ENCODE measurements at regions not wholly inside any gene's neighbourhood (a gene's known extent, or its start where the extent isn't known, plus 50 kb on each side); places are given as distances from the start of the nearest gene placed in this dataset.

- DNase-seq, result no peak
- no peaks in the 10 kb centered on the region for H3K4me1 Mint-ChIP-seq (ENCODE audit: low read depth)
- intact Hi-C loops (cut with micrococcal nuclease), result no loop called here
- CTCF ChIA-PET, result interaction anchor here (1.0 to 4.4 kb wide), 2 partner anchors 10 to 11 kb away, joined by 4 to 24 read pairs; no protein-coding TSS in a partner anchor
- POLR2A ChIA-PET, result no interaction called here
- H3K4me3 Mint-ChIP-seq, result no peak overlapping the region
- peaks cover 4% of the 10 kb centered on the region for H3K27me3 Mint-ChIP-seq
- no peaks in the 10 kb centered on the region for H3K9me3 Mint-ChIP-seq
- no peaks in the 10 kb centered on the region for H3K36me3 Mint-ChIP-seq
- H3K27ac Mint-ChIP-seq, result no peak overlapping the region
Observed at GRCh38 chr2:205937211-205937610, 148.8 kb downstream of the INO80D start.

DNA sequence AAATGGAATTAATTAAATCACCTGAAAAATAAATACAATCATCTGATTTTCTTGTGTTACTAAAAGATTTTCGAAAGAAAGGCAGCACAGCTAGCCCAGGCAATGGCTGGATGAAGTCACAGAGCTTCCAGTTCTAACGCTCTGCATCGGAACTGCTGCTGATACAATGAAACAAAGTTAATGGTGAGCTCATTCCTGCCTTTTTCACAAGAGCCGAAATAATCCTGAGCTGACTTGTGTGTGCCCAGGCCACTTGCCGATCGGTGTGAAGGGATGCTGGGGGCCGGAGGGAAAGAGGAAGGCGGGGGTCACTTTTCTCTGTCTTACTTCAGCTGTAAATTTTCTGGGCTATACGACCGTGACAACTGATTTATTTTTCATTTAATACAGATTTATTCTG, 149.5 kb downstream of the INO80D start:
- POLR2A ChIA-PET, result no interaction called here
- Mint-ChIP-seq H3K36me3 (no peaks in the 10 kb centered on the region), H3K4me1 (ENCODE audit: low read depth) (no peaks in the 10 kb centered on the region), H3K9me3 (no peaks in the 10 kb centered on the region), H3K4me3 (no peak overlapping the region), H3K27ac (no peak overlapping the region), H3K27me3 (peaks cover 4% of the 10 kb centered on the region)
- CTCF ChIA-PET, result interaction anchor here (0.7 to 4.4 kb wide), 2 partner anchors 10 to 12 kb away, joined by 3 to 24 read pairs; no protein-coding TSS in a partner anchor
- no peak for DNase-seq
- intact Hi-C loops (cut with micrococcal nuclease), result no loop called here

GRCh38 chr2:205934443-205934842, 151.5 kb downstream of the INO80D start:
- intact Hi-C loops (cut with micrococcal nuclease), result no loop called here
- no peak overlapping the region for H3K4me3 Mint-ChIP-seq
- POLR2A ChIA-PET, result no interaction called here
- no peak overlapping the region for H3K27ac Mint-ChIP-seq
- peaks cover 12% of the 10 kb centered on the region for H3K27me3 Mint-ChIP-seq
- H3K4me1 Mint-ChIP-seq (ENCODE audit: low read depth), result no peaks in the 10 kb centered on the region
- no peak for DNase-seq
- no peaks in the 10 kb centered on the region for H3K9me3 Mint-ChIP-seq
- CTCF ChIA-PET, result interaction anchor here (1.1 to 4.4 kb wide), 2 partner anchors 8 to 13 kb away, joined by 5 to 24 read pairs; no protein-coding TSS in a partner anchor
- H3K36me3 Mint-ChIP-seq, result no peaks in the 10 kb centered on the region

- intact Hi-C loops (cut with micrococcal nuclease), result no loop called here
- Mint-ChIP-seq H3K27ac (no peak overlapping the region), H3K27me3 (peaks cover 20% of the 10 kb centered on the region), H3K4me1 (ENCODE audit: low read depth) (no peaks in the 10 kb centered on the region), H3K4me3 (no peak overlapping the region), H3K36me3 (no peaks in the 10 kb centered on the region), H3K9me3 (no peaks in the 10 kb centered on the region)
- POLR2A ChIA-PET, result no interaction called here
- CTCF ChIA-PET, result no interaction called here
- DNase-seq, result no peak
Observed at GRCh38 chr2:205932861-205933260, 153.1 kb downstream of the INO80D start.

DNA sequence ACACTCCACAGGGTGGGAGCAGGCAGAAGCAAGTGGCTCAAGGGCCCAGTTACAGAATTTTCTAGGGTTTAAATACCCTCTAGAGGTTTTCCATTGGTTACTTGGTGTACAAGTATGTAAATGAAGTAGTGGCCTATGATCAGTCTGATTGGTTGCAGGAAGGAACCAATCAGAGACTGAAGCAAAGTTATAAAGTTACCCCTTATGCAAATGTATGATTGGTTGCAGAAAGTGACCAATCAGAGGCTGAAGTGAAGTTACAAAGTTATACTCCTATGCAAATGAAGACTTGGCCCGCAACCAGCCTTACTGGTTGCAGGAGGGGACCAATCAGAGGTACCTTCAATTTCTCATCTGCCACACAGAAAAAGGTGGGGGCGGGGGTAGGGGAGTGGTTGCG, 154.6 kb downstream of the INO80D start:
- Mint-ChIP-seq H3K36me3 (no peaks in the 10 kb centered on the region), H3K9me3 (no peaks in the 10 kb centered on the region), H3K4me1 (ENCODE audit: low read depth) (peaks cover 2% of the 10 kb centered on the region), H3K4me3 (no peak overlapping the region), H3K27me3 (peaks cover 31% of the 10 kb centered on the region), H3K27ac (no peak overlapping the region)
- DNase-seq, result no peak
- ChIA-PET POLR2A (no interaction called here), CTCF (no interaction called here)
- intact Hi-C loops (cut with micrococcal nuclease), result no loop called here

DNA sequence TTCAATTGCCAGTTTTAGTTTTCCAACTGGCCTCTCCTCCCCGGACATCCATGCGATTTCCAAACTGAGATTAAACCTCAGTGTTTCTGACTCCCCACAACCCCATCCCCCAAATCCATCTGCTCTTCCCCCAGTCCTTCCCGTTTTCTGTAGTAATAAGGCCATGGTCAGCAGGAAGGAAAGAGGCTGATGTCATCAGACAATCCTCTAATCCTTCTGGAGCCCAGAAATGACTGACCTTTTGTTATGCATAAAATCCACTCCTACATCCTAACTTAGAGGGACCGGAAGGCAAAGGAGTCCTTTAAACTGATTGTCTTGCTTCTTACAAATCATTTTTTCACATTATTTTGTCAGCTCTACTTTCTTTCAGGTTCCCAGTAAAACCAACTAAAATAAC, 155.8 kb downstream of the INO80D start:
- CTCF ChIA-PET, result no interaction called here
- H3K36me3 Mint-ChIP-seq, result no peaks in the 10 kb centered on the region

GRCh38 chr2:205929246-205929942, 156.6 kb downstream of the INO80D start:
- CTCF ChIA-PET, result interaction anchor here (0.5 kb wide), 1 partner anchor 235 kb away, joined by 3 read pairs; no protein-coding TSS in a partner anchor
- intact Hi-C loops (cut with micrococcal nuclease), result loop anchor here (5.0 kb wide), 1 partner anchor 247 kb away; the partner anchor contains the start of gene NRP2
- POLR2A ChIA-PET, result no interaction called here
- DNase-seq, result no peak
- H3K9me3 Mint-ChIP-seq, result no peaks in the 10 kb centered on the region
- no peak overlapping the region for H3K27ac Mint-ChIP-seq
- H3K4me1 Mint-ChIP-seq (ENCODE audit: low read depth), result peaks cover 6% of the 10 kb centered on the region
- H3K4me3 Mint-ChIP-seq, result no peak overlapping the region
- no peaks in the 10 kb centered on the region for H3K36me3 Mint-ChIP-seq
- H3K27me3 Mint-ChIP-seq, result peaks cover 42% of the 10 kb centered on the region

More for the DNA sequence above, 155.8 kb downstream of the INO80D start:
- Mint-ChIP-seq H3K27me3 (peaks cover 40% of the 10 kb centered on the region), H3K9me3 (no peaks in the 10 kb centered on the region), H3K27ac (no peak overlapping the region), H3K4me3 (no peak overlapping the region), H3K4me1 (ENCODE audit: low read depth) (peaks cover 6% of the 10 kb centered on the region)
- POLR2A ChIA-PET, result interaction anchor here (0.8 kb wide), 1 partner anchor 18 kb away, joined by 3 read pairs; no protein-coding TSS in a partner anchor
- intact Hi-C loops (cut with micrococcal nuclease), result no loop called here
- no peak for DNase-seq

DNA sequence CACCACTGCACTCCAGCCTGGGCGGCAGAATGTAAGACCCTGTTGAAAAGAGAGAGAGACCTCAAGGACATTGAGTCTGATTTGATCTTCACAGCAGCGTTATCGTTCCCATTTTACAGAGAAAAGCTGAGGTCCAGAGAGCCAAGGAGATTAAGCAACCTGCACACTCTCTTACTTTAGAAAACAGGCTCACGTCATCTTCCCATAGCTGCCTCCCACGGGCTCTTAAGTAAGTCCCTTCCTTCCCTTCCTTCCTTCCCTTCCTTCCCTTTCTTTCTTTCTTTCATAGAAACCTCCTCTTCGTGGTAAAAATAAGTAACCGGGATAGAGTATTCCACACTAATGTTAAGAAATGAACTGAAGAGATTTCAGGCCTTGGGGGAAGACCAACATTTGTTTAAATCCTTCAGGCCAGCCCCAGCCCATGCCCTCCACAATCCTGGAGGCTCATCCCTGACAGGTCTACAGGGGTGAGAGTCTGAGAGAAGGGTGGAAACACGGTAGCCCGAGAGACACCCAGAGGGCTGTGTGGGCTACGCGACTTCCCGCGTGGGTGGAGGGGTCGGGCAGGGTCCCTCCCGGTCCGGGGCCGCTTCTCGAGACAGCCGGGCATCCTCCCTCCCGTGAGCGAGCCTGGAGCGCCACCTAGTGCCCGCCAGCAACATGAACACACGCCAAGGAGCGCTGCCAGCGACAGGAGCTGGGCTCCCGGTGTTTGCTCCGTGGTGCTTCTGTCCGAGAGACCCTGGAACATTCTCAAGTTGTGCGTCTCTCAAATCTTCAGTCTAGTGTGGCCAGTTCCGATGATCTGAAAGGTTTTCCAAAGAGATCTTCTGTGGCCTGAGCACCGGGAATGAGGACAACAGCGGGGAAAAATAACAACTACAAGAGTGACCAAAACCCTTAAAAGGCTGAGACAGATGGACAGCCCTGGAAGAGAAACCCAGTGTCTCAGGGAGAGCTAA, 160.3 kb downstream of the INO80D start:
- no peak overlapping the region for H3K27ac Mint-ChIP-seq
- POLR2A ChIA-PET, result no interaction called here

DNA sequence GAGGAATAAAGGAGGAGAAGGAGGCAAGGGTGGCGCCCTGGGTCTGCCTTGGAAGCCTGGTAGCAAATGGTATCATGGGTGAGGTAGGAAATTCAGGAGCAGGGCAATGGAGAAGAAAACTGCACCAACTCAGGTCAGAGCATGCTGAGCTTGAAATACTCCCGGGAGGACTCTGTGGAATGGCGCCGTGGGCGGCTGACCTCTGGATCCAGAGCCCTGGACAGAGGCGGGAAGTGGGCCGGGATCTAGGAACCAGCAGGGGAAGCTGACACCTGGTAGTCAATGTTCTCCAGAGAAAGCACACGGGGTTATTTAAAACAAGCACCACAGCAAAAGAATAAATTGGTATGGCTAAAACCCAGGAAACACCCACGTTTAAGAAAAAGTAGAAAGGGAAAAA, 161.3 kb downstream of the INO80D start:
- intact Hi-C loops (cut with micrococcal nuclease), result loop anchor here (2.0 to 5.0 kb wide), 2 partner anchors 158 to 242 kb away; partner anchors contain the start of gene NRP2
- H3K4me1 Mint-ChIP-seq (ENCODE audit: low read depth), result peaks cover 6% of the 10 kb centered on the region
- no peak overlapping the region for H3K27ac Mint-ChIP-seq
- no peak overlapping the region for H3K4me3 Mint-ChIP-seq
- DNase-seq, result no peak
- H3K27me3 Mint-ChIP-seq, result peaks cover 43% of the 10 kb centered on the region
- no peaks in the 10 kb centered on the region for H3K9me3 Mint-ChIP-seq
- H3K36me3 Mint-ChIP-seq, result no peaks in the 10 kb centered on the region
- CTCF ChIA-PET, result interaction anchor here (0.6 to 1.6 kb wide), 6 partner anchors 8 to 1850 kb away, joined by 3 to 8 read pairs (median 4); no protein-coding TSS in a partner anchor
- POLR2A ChIA-PET, result no interaction called here

More for the DNA sequence above, 160.3 kb downstream of the INO80D start:
- Mint-ChIP-seq H3K9me3 (no peaks in the 10 kb centered on the region), H3K4me3 (no peak overlapping the region), H3K36me3 (no peaks in the 10 kb centered on the region), H3K4me1 (ENCODE audit: low read depth) (peaks cover 6% of the 10 kb centered on the region), H3K27me3 (peaks cover 44% of the 10 kb centered on the region)
- intact Hi-C loops (cut with micrococcal nuclease), result loop anchor here (2.0 to 5.0 kb wide), 2 partner anchors 159 to 243 kb away; partner anchors contain the start of gene NRP2
- CTCF ChIA-PET, result interaction anchor here (0.6 to 2.8 kb wide), 45 partner anchors 8 to 1855 kb away, joined by 3 to 24 read pairs (median 3); no protein-coding TSS in a partner anchor
- peak; percentile 82 for DNase-seq

DNA sequence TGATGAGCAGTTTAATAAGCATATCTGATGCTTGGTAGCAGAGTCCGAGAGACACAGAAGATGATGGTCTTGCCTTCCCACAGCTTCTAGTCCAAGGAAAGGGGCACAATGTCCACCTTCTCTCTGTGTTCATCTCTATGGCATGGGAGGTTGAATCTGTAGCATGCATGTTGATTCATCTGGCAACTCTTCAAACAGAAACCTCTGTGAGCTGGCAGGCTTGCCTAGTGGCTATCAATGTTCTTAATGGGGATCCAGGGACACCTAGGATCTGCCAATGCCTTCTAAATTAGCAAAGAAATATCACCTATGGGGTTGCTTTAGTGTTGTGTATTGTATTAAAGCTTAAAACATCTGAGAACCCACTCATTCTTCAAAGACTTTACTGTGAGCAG, 170.8 kb downstream of the INO80D start:
- no peaks in the 10 kb centered on the region for H3K9me3 Mint-ChIP-seq
- peaks cover 11% of the 10 kb centered on the region for H3K27me3 Mint-ChIP-seq
- POLR2A ChIA-PET, result no interaction called here
- no peak overlapping the region for H3K4me3 Mint-ChIP-seq
- H3K36me3 Mint-ChIP-seq, result no peaks in the 10 kb centered on the region
- H3K27ac Mint-ChIP-seq, result no peak overlapping the region
- intact Hi-C loops (cut with micrococcal nuclease), result no loop called here
- no peak for DNase-seq
- no peaks in the 10 kb centered on the region for H3K4me1 Mint-ChIP-seq (ENCODE audit: low read depth)
- CTCF ChIA-PET, result no interaction called here

DNA sequence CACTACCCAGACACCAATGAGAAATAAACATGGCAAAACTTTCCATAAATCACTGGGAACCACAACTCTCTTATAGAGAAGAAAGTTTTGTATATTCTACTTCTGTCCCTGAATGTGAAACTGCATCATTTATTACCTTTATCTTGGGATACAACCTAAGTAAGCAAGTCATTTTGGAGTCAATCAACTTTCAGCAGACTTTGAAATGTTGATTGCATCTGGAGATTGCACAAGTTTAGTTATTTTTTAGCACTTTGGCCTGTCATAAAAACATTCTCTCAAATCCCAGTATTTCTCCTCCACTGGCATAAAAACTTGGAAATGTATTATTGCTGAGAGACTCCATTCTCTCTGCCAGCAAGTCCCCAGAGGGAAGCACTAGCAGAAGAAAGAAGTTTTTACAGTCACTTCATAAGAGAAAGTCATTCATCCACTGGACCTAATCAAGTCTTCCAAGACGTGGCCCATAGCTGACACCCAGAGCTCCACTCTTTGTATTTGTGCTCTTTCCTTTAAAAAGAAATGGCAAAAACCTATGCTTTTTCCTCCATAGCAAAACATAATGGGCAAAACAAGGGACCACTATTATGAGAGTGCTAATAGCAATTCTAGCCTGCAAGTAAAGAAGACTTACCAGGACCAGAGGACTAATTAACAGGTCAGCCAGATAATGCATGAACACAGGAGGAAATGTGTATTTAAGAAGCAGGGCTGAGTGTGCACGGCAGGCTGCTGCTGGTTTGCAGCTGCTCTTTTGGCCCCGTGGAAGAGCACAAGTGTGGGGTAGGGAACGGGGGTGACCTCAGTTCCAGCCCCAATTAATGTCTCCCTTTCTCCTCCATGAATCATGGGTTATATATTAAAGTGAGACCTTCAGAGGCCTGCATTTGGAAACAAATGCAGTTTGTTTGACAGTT, 171.5 kb downstream of the INO80D start:
- intact Hi-C loops (cut with micrococcal nuclease), result no loop called here
- POLR2A ChIA-PET, result no interaction called here
- Mint-ChIP-seq H3K4me1 (ENCODE audit: low read depth) (no peaks in the 10 kb centered on the region), H3K27me3 (peaks cover 12% of the 10 kb centered on the region), H3K4me3 (no peak overlapping the region), H3K27ac (no peak overlapping the region), H3K9me3 (no peaks in the 10 kb centered on the region), H3K36me3 (no peaks in the 10 kb centered on the region)
- no peak for DNase-seq
- CTCF ChIA-PET, result no interaction called here
